Karpas-422 (cell line): ENCODE measurements at regions not wholly inside any gene's neighbourhood (a gene's known extent, or its start where the extent isn't known, plus 50 kb on each side); places are given as distances from the start of the nearest gene placed in this dataset.

Experiments
- DNase-seq: peaks from one replicate; pipeline ENCODE4 v3.0.0-alpha.2; 2015
- H2AFZ ChIP-seq: fragments of 200-600 bp; sonication (generic); 2 replicates; pipeline ENCODE4 v1.6.1; 2014; ENCODE audit warnings: antibody characterized with exemption, low read length, mixed read lengths
- H3K27ac ChIP-seq: fragments of 200-600 bp; sonication (generic); 2 replicates; pipeline ENCODE4 v1.5.1; 2014; ENCODE audit warnings: mild to moderate bottlenecking, low read length, moderate library complexity
- H3K27me3 ChIP-seq: fragments of 200-600 bp; sonication (generic); 2 replicates; pipeline ENCODE4 v1.6.1; 2014; ENCODE audit warnings: low read length, mixed read lengths
- H3K36me3 ChIP-seq: fragments of 200-600 bp; sonication (generic); 2 replicates; pipeline ENCODE4 v1.6.1; 2014; ENCODE audit warnings: low read length, mixed read lengths; ENCODE audit not compliant: insufficient read depth
- H3K4me1 ChIP-seq: fragments of 200-600 bp; sonication (generic); 2 replicates; pipeline ENCODE4 v1.6.1; 2014; ENCODE audit warnings: mild to moderate bottlenecking, low read length, mixed read lengths
- H3K4me2 ChIP-seq: fragments of 200-600 bp; sonication (generic); 2 replicates; pipeline ENCODE4 v1.6.1; 2014; ENCODE audit warnings: low read length, low read depth, mild to moderate bottlenecking; ENCODE audit not compliant: poor library complexity, severe bottlenecking
- H3K4me3 ChIP-seq: fragments of 200-600 bp; sonication (generic); 2 replicates; pipeline ENCODE4 v1.5.1; 2014; ENCODE audit warnings: mild to moderate bottlenecking, antibody characterized with exemption, low read length, mixed read lengths
- H3K79me2 ChIP-seq: fragments of 200-600 bp; sonication (generic); 2 replicates; pipeline ENCODE4 v1.6.1; 2014; ENCODE audit warnings: mild to moderate bottlenecking, low read length, mixed read lengths
- H3K9ac ChIP-seq: fragments of 200-600 bp; sonication (generic); 2 replicates; pipeline ENCODE4 v1.6.0; 2014; ENCODE audit warnings: low read length
- H3K9me2 ChIP-seq: fragments of 200-600 bp; sonication (generic), shearing (Covaris generic); replicated peaks from 2 replicates; pipeline ENCODE4 v1.6.0; 2014; ENCODE audit warnings: mild to moderate bottlenecking, low read length, moderate library complexity; ENCODE audit not compliant: insufficient read depth
- H3K9me3 ChIP-seq: fragments of 300-700, 200-600 bp; sonication (generic); 2 replicates; pipeline ENCODE4 v1.6.1; 2014; ENCODE audit warnings: low read length, mixed read lengths
- H4K20me1 ChIP-seq: fragments of 200-600 bp; sonication (generic); 2 replicates; pipeline ENCODE4 v1.6.1; 2014; ENCODE audit warnings: mild to moderate bottlenecking, antibody characterized with exemption, low read length, low read depth; ENCODE audit not compliant: insufficient read depth

- H3K27me3 ChIP-seq = no peaks in the 10 kb centered on the region
- no peaks in the 10 kb centered on the region for H3K79me2 ChIP-seq
- no peak overlapping the region for H3K4me2 ChIP-seq
- H3K27ac ChIP-seq = no peak overlapping the region
- no peaks in the 10 kb centered on the region for H3K9me3 ChIP-seq
- no peak overlapping the region for H3K9ac ChIP-seq
- no peak overlapping the region for H2AFZ ChIP-seq
- no peaks in the 10 kb centered on the region for H3K36me3 ChIP-seq
- H3K4me3 ChIP-seq = no peak overlapping the region
- DNase-seq = no peak
- H3K9me2 ChIP-seq = no peaks in the 10 kb centered on the region
- no peaks in the 10 kb centered on the region for H3K4me1 ChIP-seq
- no peaks in the 10 kb centered on the region for H4K20me1 ChIP-seq
Observed at GRCh38 chr10:94137747-94138146, 144.0 kb downstream of the PLCE1 start.

- H3K4me1 ChIP-seq = no peaks in the 10 kb centered on the region
- no peak for DNase-seq
- no peak overlapping the region for H3K4me3 ChIP-seq
- H3K4me2 ChIP-seq = no peak overlapping the region
- H3K27ac ChIP-seq = no peak overlapping the region
- H3K9me2 ChIP-seq = no peaks in the 10 kb centered on the region
- H3K9me3 ChIP-seq = no peaks in the 10 kb centered on the region
- H3K36me3 ChIP-seq = no peaks in the 10 kb centered on the region
- no peaks in the 10 kb centered on the region for H4K20me1 ChIP-seq
- no peaks in the 10 kb centered on the region for H3K79me2 ChIP-seq
- H3K27me3 ChIP-seq = no peaks in the 10 kb centered on the region
- no peak overlapping the region for H2AFZ ChIP-seq
- no peak overlapping the region for H3K9ac ChIP-seq
Observed at GRCh38 chr10:94138391-94138790, 144.7 kb downstream of the PLCE1 start.

GRCh38 chr10:94143261-94143660, 149.5 kb downstream of the PLCE1 start:
- Histone ChIP-seq H3K9me3 (no peaks in the 10 kb centered on the region), H3K9me2 (no peaks in the 10 kb centered on the region), H3K4me2 (no peak overlapping the region), H3K36me3 (no peaks in the 10 kb centered on the region), H3K4me1 (no peaks in the 10 kb centered on the region), H4K20me1 (no peaks in the 10 kb centered on the region), H2AFZ (no peak overlapping the region), H3K27me3 (no peaks in the 10 kb centered on the region), H3K9ac (no peak overlapping the region), H3K79me2 (no peaks in the 10 kb centered on the region), H3K4me3 (no peak overlapping the region), H3K27ac (no peak overlapping the region)
- no peak for DNase-seq

GRCh38 chr10:94146313-94146712, 152.6 kb downstream of the PLCE1 start:
- DNase-seq = no peak
- Histone ChIP-seq H4K20me1 (no peaks in the 10 kb centered on the region), H3K9me3 (no peaks in the 10 kb centered on the region), H3K4me3 (no peak overlapping the region), H3K9ac (no peak overlapping the region), H3K4me2 (no peak overlapping the region), H2AFZ (no peak overlapping the region), H3K27ac (no peak overlapping the region), H3K4me1 (no peaks in the 10 kb centered on the region), H3K9me2 (no peaks in the 10 kb centered on the region), H3K27me3 (no peaks in the 10 kb centered on the region), H3K79me2 (no peaks in the 10 kb centered on the region), H3K36me3 (no peaks in the 10 kb centered on the region)

GRCh38 chr10:94146746-94147145, 153.0 kb downstream of the PLCE1 start:
- H3K9me2 ChIP-seq = no peaks in the 10 kb centered on the region
- no peaks in the 10 kb centered on the region for H3K9me3 ChIP-seq
- H3K79me2 ChIP-seq = no peaks in the 10 kb centered on the region
- no peaks in the 10 kb centered on the region for H3K36me3 ChIP-seq
- H3K27me3 ChIP-seq = no peaks in the 10 kb centered on the region
- H3K4me2 ChIP-seq = no peak overlapping the region
- no peak overlapping the region for H3K4me3 ChIP-seq
- H4K20me1 ChIP-seq = no peaks in the 10 kb centered on the region
- no peak overlapping the region for H3K9ac ChIP-seq
- H3K4me1 ChIP-seq = no peaks in the 10 kb centered on the region
- DNase-seq = no peak
- H3K27ac ChIP-seq = no peak overlapping the region
- H2AFZ ChIP-seq = no peak overlapping the region

- Histone ChIP-seq H3K4me3 (no peak overlapping the region), H3K9me3 (no peaks in the 10 kb centered on the region), H3K9me2 (no peaks in the 10 kb centered on the region), H3K27me3 (no peaks in the 10 kb centered on the region), H3K4me2 (no peak overlapping the region), H3K4me1 (no peaks in the 10 kb centered on the region), H4K20me1 (no peaks in the 10 kb centered on the region), H3K27ac (no peak overlapping the region), H3K9ac (no peak overlapping the region), H2AFZ (no peak overlapping the region), H3K79me2 (no peaks in the 10 kb centered on the region), H3K36me3 (no peaks in the 10 kb centered on the region)
- no peak for DNase-seq
Observed at GRCh38 chr10:94149702-94150101, 156.0 kb downstream of the PLCE1 start.

GRCh38 chr10:94150541-94151184, 156.9 kb downstream of the PLCE1 start:
- Histone ChIP-seq H3K27me3 (no peaks in the 10 kb centered on the region), H4K20me1 (no peaks in the 10 kb centered on the region), H3K9me3 (no peaks in the 10 kb centered on the region), H3K36me3 (no peaks in the 10 kb centered on the region), H3K9ac (no peak overlapping the region), H2AFZ (no peak overlapping the region), H3K4me2 (no peak overlapping the region), H3K4me1 (no peaks in the 10 kb centered on the region), H3K79me2 (no peaks in the 10 kb centered on the region), H3K9me2 (no peaks in the 10 kb centered on the region), H3K4me3 (no peak overlapping the region), H3K27ac (no peak overlapping the region)
- DNase-seq = no peak

- DNase-seq = no peak
- Histone ChIP-seq H4K20me1 (no peaks in the 10 kb centered on the region), H3K9me3 (no peaks in the 10 kb centered on the region), H2AFZ (no peak overlapping the region), H3K27me3 (no peaks in the 10 kb centered on the region), H3K4me3 (no peak overlapping the region), H3K4me2 (no peak overlapping the region), H3K9ac (no peak overlapping the region), H3K36me3 (no peaks in the 10 kb centered on the region), H3K79me2 (no peaks in the 10 kb centered on the region), H3K9me2 (no peaks in the 10 kb centered on the region), H3K27ac (no peak overlapping the region), H3K4me1 (no peaks in the 10 kb centered on the region)
Observed at GRCh38 chr10:94155722-94156271, 162.1 kb downstream of the PLCE1 start.
